ENCODE measurements at regions not wholly inside any gene's neighbourhood (a gene's known extent, or its start where the extent isn't known, plus 50 kb on each side); places are given as distances from the start of the nearest gene placed in this dataset.

GRCh38 chr6:159532155-159532554, 160.9 kb downstream of the SOD2 start:
- intact Hi-C loops (cut with DNase I), result no loop called here
- DNase-seq, result no peak
- H3K27ac ChIP-seq, result no peak overlapping the region
- WGBS, 2 donors, result 69 to 72% methylated on average over 2 to 4 of the region's 6 CpGs
- H3K36me3 ChIP-seq, result no peaks in the 10 kb centered on the region
- peaks cover 0 to 17% (median 0%) of the 10 kb centered on the region in 4 donors for H3K27me3 ChIP-seq
- no peaks in the 10 kb centered on the region for H3K4me1 ChIP-seq
- H3K9me3 ChIP-seq, result no peaks in the 10 kb centered on the region
- TF ChIP-seq, protein P1, sequence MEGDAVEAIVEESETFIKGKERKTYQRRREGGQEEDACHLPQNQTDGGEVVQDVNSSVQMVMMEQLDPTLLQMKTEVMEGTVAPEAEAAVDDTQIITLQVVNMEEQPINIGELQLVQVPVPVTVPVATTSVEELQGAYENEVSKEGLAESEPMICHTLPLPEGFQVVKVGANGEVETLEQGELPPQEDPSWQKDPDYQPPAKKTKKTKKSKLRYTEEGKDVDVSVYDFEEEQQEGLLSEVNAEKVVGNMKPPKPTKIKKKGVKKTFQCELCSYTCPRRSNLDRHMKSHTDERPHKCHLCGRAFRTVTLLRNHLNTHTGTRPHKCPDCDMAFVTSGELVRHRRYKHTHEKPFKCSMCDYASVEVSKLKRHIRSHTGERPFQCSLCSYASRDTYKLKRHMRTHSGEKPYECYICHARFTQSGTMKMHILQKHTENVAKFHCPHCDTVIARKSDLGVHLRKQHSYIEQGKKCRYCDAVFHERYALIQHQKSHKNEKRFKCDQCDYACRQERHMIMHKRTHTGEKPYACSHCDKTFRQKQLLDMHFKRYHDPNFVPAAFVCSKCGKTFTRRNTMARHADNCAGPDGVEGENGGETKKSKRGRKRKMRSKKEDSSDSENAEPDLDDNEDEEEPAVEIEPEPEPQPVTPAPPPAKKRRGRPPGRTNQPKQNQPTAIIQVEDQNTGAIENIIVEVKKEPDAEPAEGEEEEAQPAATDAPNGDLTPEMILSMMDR (IDR thresholded peaks at IDR 0.05), result no peak
- no peak for TF ChIP-seq POLR2A (IDR thresholded peaks at IDR 0.05)
- H3K4me3 ChIP-seq, result no peak overlapping the region

GRCh38 chr6:159529934-159530333, 163.1 kb downstream of the SOD2 start:
- H3K9me3 ChIP-seq, result no peaks in the 10 kb centered on the region
- intact Hi-C loops (cut with DNase I), result no loop called here
- no peak overlapping the region for H3K27ac ChIP-seq
- H3K4me3 ChIP-seq, result no peak overlapping the region
- H3K27me3 ChIP-seq, result peaks cover 0 to 11% (median 0%) of the 10 kb centered on the region in 4 donors
- no peak for TF ChIP-seq POLR2A (IDR thresholded peaks at IDR 0.05)
- TF ChIP-seq, protein P1 (IDR thresholded peaks at IDR 0.05), result no peak
- no peaks in the 10 kb centered on the region for H3K4me1 ChIP-seq
- H3K36me3 ChIP-seq, result no peaks in the 10 kb centered on the region
- DNase-seq, result no peak
- WGBS, 2 donors, result 51 to 65% methylated on average over 7 of the region's 7 CpGs

DNA sequence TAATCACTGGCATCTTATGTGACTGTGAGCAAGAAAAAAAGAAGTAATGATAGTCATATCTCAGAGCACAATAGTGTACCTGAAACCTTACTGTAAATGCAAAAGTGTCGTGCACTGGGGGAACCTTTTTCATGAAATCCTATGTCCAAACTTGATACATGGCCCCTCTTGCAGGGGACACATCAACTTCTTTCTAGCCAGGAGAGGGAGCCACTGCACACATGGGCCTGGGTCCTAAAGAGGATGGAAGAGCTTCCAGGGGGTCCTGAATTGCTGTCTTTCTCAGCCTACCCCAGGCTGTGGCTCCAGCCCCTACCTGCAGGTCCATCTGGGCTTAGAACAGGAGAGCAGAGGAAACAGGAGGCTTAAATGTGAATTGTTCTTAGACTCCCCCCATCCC, 165.7 kb downstream of the SOD2 start:
- TF ChIP-seq, protein P1 (IDR thresholded peaks at IDR 0.05), result no peak
- TF ChIP-seq POLR2A (IDR thresholded peaks at IDR 0.05), result no peak
- Histone ChIP-seq H3K4me3 (no peak overlapping the region), H3K36me3 (no peaks in the 10 kb centered on the region), H3K27ac (no peak overlapping the region), H3K27me3 (no peaks in the 10 kb centered on the region), H3K4me1 (no peaks in the 10 kb centered on the region), H3K9me3 (no peaks in the 10 kb centered on the region)
- intact Hi-C loops (cut with DNase I), result no loop called here
- WGBS, 2 donors, result 92% methylated on average over 1 of the region's 1 CpG
- DNase-seq, result no peak

DNA sequence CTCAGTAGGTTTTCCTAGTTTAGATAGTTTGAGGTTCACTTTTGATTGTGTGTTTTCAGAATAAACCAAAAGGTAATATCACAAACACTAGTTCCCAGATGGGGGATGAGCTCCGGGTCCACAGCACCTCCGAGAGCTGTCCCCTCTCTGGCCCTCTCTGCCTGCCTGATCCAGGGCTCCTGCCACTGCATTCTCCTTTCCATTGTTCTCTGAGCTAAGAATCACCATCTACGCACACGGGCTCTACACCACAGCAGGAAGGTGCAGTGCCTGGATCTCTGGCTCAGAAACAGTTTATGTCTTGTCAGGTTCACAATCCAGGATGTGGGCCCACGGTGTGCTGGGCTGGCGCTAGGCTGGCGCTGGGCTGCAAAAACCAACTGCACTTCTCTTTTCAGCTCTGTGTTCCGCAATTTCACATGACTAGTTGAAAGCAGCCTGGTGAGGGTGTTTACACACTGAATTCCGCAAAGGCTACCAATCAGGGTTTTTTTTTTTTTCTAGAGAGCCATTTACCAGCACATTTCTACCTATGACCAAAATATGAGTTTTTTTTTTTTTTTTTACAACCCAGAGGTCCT, 167.5 kb downstream of the SOD2 start:
- no peak overlapping the region for H3K4me3 ChIP-seq
- intact Hi-C loops (cut with DNase I), result no loop called here
- no peak overlapping the region for H3K27ac ChIP-seq
- DNase-seq, result no peak
- no peaks in the 10 kb centered on the region for H3K36me3 ChIP-seq
- WGBS, 2 donors, result 58 to 71% methylated on average over 9 of the region's 9 CpGs
- H3K9me3 ChIP-seq, result no peaks in the 10 kb centered on the region
- TF ChIP-seq POLR2A (IDR thresholded peaks at IDR 0.05), result no peak
- TF ChIP-seq, protein P1 (IDR thresholded peaks at IDR 0.05), result no peak
- H3K27me3 ChIP-seq, result no peaks in the 10 kb centered on the region
- H3K4me1 ChIP-seq, result no peaks in the 10 kb centered on the region

GRCh38 chr6:159522877-159523547, 170.0 kb downstream of the SOD2 start:
- DNase-seq, result no peak
- Histone ChIP-seq H3K27me3 (no peaks in the 10 kb centered on the region), H3K27ac (no peak overlapping the region), H3K4me3 (no peak overlapping the region), H3K4me1 (no peaks in the 10 kb centered on the region), H3K9me3 (no peaks in the 10 kb centered on the region), H3K36me3 (no peaks in the 10 kb centered on the region)
- intact Hi-C loops (cut with DNase I), result no loop called here
- 82 to 83% methylated on average over 4 of the region's 4 CpGs for WGBS, 2 donors
- TF ChIP-seq POLR2A (IDR thresholded peaks at IDR 0.05), result no peak
- TF ChIP-seq, protein P1 (IDR thresholded peaks at IDR 0.05), result no peak
